Kidney epithelial cell (primary cell): ENCODE measurements at regions not wholly inside any gene's neighbourhood (a gene's known extent, or its start where the extent isn't known, plus 50 kb on each side); places are given as distances from the start of the nearest gene placed in this dataset.

Source experiments
- DNase-seq: peaks from one replicate; pipeline ENCODE4 v3.0.0-alpha.2; 2010; ENCODE audit warnings: low read depth
- H3K27me3 ChIP-seq: 2 replicates; pipeline ENCODE4 v1.6.0; 2011; ENCODE audit warnings: low read length; ENCODE audit not compliant: control insufficient read depth, insufficient read depth
- H3K36me3 ChIP-seq: 2 replicates; pipeline ENCODE4 v1.5.1; 2011; ENCODE audit warnings: low read length; ENCODE audit not compliant: control insufficient read depth, insufficient read depth
- H3K4me3 ChIP-seq: 2 replicates; pipeline ENCODE4 v1.5.1; 2011; ENCODE audit warnings: low read depth, mild to moderate bottlenecking, control low read depth, low read length
- CTCF ChIP-seq: IDR thresholded peaks from 2 replicates; pipeline ENCODE4 v1.5.1; 2011; ENCODE audit warnings: mild to moderate bottlenecking, moderate library complexity, low read length, control low read depth, inconsistent platforms; ENCODE audit not compliant: insufficient read depth, poor library complexity, severe bottlenecking

GRCh38 chr4:81754169-81754568 is 282.5 kb upstream of the RASGEF1B start:
- TF ChIP-seq CTCF: no peak
- Histone ChIP-seq H3K36me3 (no peaks in the 10 kb centered on the region), H3K4me3 (no peak overlapping the region), H3K27me3 (no peaks in the 10 kb centered on the region)
- DNase-seq: peak; percentile 7

GRCh38 chr4:81751531-81752289 is 280.0 kb upstream of the RASGEF1B start:
- Histone ChIP-seq H3K4me3 (no peak overlapping the region), H3K27me3 (no peaks in the 10 kb centered on the region), H3K36me3 (no peaks in the 10 kb centered on the region)
- no peak for DNase-seq
- no peak for TF ChIP-seq CTCF

- Histone ChIP-seq H3K27me3 (no peaks in the 10 kb centered on the region), H3K36me3 (no peaks in the 10 kb centered on the region), H3K4me3 (no peak overlapping the region)
- no peak for TF ChIP-seq CTCF
- DNase-seq: no peak
These were observed 275.7 kb upstream of the RASGEF1B start for GRCh38 chr4:81747242-81747930.

- H3K4me3 ChIP-seq: no peak overlapping the region
- H3K36me3 ChIP-seq: no peaks in the 10 kb centered on the region
- H3K27me3 ChIP-seq: no peaks in the 10 kb centered on the region
- no peak for TF ChIP-seq CTCF
- DNase-seq: no peak
These were observed 275.1 kb upstream of the RASGEF1B start for GRCh38 chr4:81746773-81747172.

GRCh38 chr4:81746071-81746470 is 274.4 kb upstream of the RASGEF1B start:
- TF ChIP-seq CTCF: no peak
- no peaks in the 10 kb centered on the region for H3K36me3 ChIP-seq

More at GRCh38 chr4:81746071-81746470, 274.4 kb upstream of the RASGEF1B start:
- no peak overlapping the region for H3K4me3 ChIP-seq
- DNase-seq: no peak
- no peaks in the 10 kb centered on the region for H3K27me3 ChIP-seq
